ENCODE measurements at regions not wholly inside any gene's neighbourhood (a gene's known extent, or its start where the extent isn't known, plus 50 kb on each side); places are given as distances from the start of the nearest gene placed in this dataset.

DNA sequence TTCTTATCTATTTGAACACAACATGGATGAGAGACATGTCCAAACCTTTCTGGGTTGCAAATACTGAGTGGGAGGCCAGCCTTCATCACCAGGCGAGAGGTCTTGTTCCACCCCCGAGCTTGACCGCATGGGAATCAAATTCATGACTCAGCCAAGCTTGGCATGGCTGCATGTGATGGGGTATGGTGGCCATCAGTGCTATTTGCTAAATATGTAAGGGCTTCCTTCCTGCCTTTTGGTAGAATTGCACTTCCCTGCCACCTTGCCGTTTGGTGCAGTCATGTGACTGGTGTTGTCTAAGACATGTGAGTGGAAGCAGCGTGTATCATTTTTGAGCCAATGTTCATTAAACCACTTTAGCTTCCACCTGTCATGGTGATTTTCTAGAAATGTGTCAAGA, 508.9 kb upstream of the SULF2 start:
- H3K27me3 ChIP-seq (ENCODE audit: insufficient read depth, low read length) = no peaks in the 10 kb centered on the region
- no peak overlapping the region for H3K9ac ChIP-seq (ENCODE audit: low read depth, low read length)
- peaks cover 58% of the 10 kb centered on the region for H3K4me1 ChIP-seq (ENCODE audit: insufficient read depth, low read length)
- no peak overlapping the region for H3K4me3 ChIP-seq (ENCODE audit: low read length)
- WGBS = 88% methylated on average over 5 of the region's 5 CpGs
- no peaks in the 10 kb centered on the region; the same call in none of the 2 replicates for H3K9me3 ChIP-seq (ENCODE audit: insufficient read depth, low read depth, low read length)
- 0 out of 2 replicates have a peak overlapping the region, but pooled peaks have one; percentile 85 for H3K27ac ChIP-seq (ENCODE audit: low read depth, low read length)
- H3K36me3 ChIP-seq (ENCODE audit: insufficient read depth, low read length) = no peaks in the 10 kb centered on the region

DNA sequence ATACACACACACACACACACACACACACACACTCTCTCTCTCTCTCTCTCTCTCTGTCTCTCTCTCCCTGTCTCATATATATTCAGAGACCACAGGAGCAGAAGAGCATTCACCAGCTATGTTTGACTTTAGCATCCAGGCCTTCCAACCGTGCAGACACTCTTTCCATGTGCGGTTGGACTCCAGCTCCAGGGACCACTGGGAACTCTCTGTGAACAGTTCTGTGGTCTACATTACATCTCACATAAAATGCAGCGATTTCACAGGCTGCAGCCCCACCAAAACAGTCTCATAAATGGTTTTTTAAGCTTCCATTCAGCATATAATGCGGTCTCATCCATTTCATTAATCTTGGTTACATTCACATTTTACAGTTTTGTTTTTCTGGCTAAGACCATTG, 508.4 kb upstream of the SULF2 start:
- no peak overlapping the region for H3K4me3 ChIP-seq (ENCODE audit: low read length)
- 83% methylated on average over 4 of the region's 4 CpGs for WGBS
- no peaks in the 10 kb centered on the region for H3K36me3 ChIP-seq (ENCODE audit: insufficient read depth, low read length)
- H3K27ac ChIP-seq (ENCODE audit: low read depth, low read length) = no peak overlapping the region
- no peak overlapping the region for H3K9ac ChIP-seq (ENCODE audit: low read depth, low read length)
- H3K27me3 ChIP-seq (ENCODE audit: insufficient read depth, low read length) = no peaks in the 10 kb centered on the region
- H3K9me3 ChIP-seq (ENCODE audit: insufficient read depth, low read depth, low read length) = no peaks in the 10 kb centered on the region; the same call in none of the 2 replicates
- H3K4me1 ChIP-seq (ENCODE audit: insufficient read depth, low read length) = peaks cover 58% of the 10 kb centered on the region

DNA sequence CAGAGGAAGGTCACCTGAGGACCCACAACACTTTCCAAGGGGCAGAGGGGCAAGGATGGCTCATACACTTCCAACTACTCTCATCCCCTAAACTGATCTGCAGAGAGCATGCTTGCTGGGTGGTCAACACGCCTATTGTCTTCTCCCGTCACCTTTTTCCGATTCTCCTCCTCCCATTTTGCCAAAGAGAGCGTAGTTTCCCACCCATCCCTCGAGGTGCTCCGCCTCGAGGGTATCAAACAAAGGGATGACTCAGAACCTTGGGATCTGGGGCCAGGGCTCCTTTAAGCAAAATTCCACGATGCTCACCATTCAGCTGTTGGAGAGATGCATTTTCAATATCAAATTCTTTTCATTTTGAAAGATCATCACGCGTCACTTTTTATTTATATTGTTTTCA, 507.5 kb upstream of the SULF2 start:
- Histone ChIP-seq H3K27me3 (ENCODE audit: insufficient read depth, low read length) (no peaks in the 10 kb centered on the region), H3K9ac (ENCODE audit: low read depth, low read length) (no peak overlapping the region), H3K27ac (ENCODE audit: low read depth, low read length) (peak overlapping the region; percentile 69; the same call in 1 of the 2 replicates), H3K36me3 (ENCODE audit: insufficient read depth, low read length) (no peaks in the 10 kb centered on the region), H3K4me3 (ENCODE audit: low read length) (no peak overlapping the region), H3K9me3 (ENCODE audit: insufficient read depth, low read depth, low read length) (no peaks in the 10 kb centered on the region; the same call in none of the 2 replicates), H3K4me1 (ENCODE audit: insufficient read depth, low read length) (peaks cover 58% of the 10 kb centered on the region)
- WGBS = 18% methylated on average over 8 of the region's 10 CpGs

DNA sequence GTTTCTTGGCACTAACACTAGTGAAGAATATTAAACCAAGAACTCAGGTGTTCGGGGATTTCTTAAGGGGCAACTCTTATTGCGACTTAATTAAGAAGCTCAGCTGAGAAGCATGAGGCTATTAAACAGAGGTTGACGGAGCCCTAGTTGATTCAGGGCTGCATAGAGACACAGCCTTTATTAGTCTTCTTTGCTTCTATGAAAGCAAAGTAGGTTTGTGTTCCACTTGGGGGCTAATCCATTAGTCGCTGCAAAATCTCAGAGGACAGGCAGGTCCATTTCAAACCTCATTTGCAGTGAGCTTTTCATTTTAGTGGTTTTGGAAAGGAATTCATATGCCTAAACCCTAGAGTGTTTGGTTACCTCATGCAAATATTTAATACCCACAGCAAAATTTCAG, 506.6 kb upstream of the SULF2 start:
- Histone ChIP-seq H3K4me3 (ENCODE audit: low read length) (no peak overlapping the region), H3K4me1 (ENCODE audit: insufficient read depth, low read length) (peaks cover 59% of the 10 kb centered on the region), H3K9ac (ENCODE audit: low read depth, low read length) (no peak overlapping the region), H3K27ac (ENCODE audit: low read depth, low read length) (peak overlapping the region; percentile 69), H3K27me3 (ENCODE audit: insufficient read depth, low read length) (no peaks in the 10 kb centered on the region), H3K36me3 (ENCODE audit: insufficient read depth, low read length) (no peaks in the 10 kb centered on the region), H3K9me3 (ENCODE audit: insufficient read depth, low read depth, low read length) (no peaks in the 10 kb centered on the region)
- 80% methylated on average over 4 of the region's 4 CpGs for WGBS

DNA sequence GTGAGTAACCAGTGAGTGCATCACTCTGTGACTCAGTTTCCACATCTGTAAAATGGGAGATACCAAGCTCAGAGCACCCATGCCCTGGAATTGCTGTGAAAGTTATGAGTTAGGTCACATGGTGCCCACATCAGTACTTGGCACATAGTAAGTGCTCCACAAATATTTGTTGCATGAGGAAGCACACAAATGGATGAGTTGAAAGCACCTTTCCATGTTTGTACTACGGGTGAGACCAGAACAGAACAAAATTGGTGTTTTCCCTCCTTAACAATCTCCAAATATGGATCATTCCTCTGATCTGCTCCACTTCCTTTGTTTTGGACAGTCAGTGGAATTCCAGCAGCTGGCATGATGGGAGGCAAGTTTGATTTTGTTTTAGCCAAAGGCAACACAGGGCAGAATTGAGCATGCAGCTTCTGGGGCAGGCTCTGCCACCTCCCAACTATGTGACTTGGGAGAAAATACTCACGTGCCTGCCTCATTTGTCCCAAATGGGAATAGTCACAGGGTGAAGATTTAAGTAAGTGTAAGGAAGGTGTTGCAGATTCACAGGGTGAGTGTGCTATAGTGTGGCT, 503.7 kb upstream of the SULF2 start:
- Histone ChIP-seq H3K4me3 (ENCODE audit: low read length) (no peak overlapping the region), H3K27ac (ENCODE audit: low read depth, low read length) (no peak overlapping the region), H3K9ac (ENCODE audit: low read depth, low read length) (no peak overlapping the region), H3K9me3 (ENCODE audit: insufficient read depth, low read depth, low read length) (no peaks in the 10 kb centered on the region), H3K36me3 (ENCODE audit: insufficient read depth, low read length) (no peaks in the 10 kb centered on the region), H3K4me1 (ENCODE audit: insufficient read depth, low read length) (peaks cover 46% of the 10 kb centered on the region), H3K27me3 (ENCODE audit: insufficient read depth, low read length) (no peaks in the 10 kb centered on the region)
- 90% methylated on average over 2 of the region's 2 CpGs for WGBS

DNA sequence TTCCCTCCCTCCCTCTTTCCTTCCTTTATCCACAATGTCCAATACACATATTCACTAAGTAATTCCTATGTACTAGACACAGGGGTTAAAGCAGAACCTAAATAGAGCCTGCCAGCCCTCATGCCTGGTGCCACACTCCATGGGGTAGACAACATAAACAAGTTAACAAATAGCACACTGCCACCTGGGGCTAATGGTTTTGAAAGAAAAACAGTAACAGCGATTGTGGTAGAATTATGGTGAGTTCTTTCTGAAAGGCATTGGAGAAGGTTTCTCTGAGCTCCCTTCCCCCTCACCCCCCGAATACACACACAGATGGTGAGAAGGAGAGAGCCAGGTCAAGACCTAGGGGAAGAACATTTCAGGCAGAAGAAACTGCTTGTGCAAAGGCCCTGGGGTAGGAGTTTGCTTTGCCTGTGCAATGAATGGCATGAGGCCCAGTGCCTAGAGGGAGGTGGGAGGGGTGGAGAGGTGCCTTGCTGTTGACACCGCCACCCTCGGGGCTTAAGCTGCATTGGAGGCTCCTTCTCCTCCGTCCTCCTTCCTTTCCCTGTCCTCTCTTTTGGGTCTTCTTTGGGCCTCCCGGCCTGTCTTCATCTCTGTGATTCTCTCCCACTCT, 502.4 kb upstream of the SULF2 start:
- Histone ChIP-seq H3K9ac (ENCODE audit: low read depth, low read length) (no peak overlapping the region), H3K27ac (ENCODE audit: low read depth, low read length) (no peak overlapping the region), H3K9me3 (ENCODE audit: insufficient read depth, low read depth, low read length) (no peaks in the 10 kb centered on the region), H3K36me3 (ENCODE audit: insufficient read depth, low read length) (no peaks in the 10 kb centered on the region), H3K4me1 (ENCODE audit: insufficient read depth, low read length) (peaks cover 33% of the 10 kb centered on the region), H3K27me3 (ENCODE audit: insufficient read depth, low read length) (no peaks in the 10 kb centered on the region), H3K4me3 (ENCODE audit: low read length) (no peak overlapping the region)
- WGBS = 95% methylated on average over 4 of the region's 6 CpGs

DNA sequence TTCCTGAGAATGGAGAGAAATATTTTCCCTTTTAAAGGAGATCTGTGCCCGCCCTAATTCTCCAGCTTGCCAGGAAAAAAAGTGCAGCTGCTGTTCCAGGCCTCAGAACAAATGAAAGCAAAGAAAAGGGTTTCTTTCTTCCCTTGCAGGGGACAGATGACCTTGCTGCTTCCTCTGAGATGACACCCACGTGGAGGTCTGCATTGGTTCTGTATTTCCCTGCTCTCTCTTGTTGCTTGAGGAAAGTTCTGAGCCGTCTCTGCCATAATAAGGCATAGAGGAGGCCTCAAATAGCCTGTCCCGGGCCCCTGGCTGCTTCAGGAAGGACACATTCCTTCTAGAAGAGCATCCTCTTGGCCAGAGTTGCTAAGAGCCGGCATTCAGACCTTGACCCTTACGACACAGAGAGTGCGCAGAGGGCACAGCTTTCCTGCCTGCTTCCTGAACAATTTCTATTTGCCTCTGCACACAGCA, 501.8 kb upstream of the SULF2 start:
- Histone ChIP-seq H3K36me3 (ENCODE audit: insufficient read depth, low read length) (no peaks in the 10 kb centered on the region), H3K27me3 (ENCODE audit: insufficient read depth, low read length) (no peaks in the 10 kb centered on the region), H3K27ac (ENCODE audit: low read depth, low read length) (no peak overlapping the region), H3K4me1 (ENCODE audit: insufficient read depth, low read length) (peaks cover 27% of the 10 kb centered on the region), H3K9me3 (ENCODE audit: insufficient read depth, low read depth, low read length) (no peaks in the 10 kb centered on the region), H3K4me3 (ENCODE audit: low read length) (no peak overlapping the region), H3K9ac (ENCODE audit: low read depth, low read length) (no peak overlapping the region)
- WGBS = 74% methylated on average over 7 of the region's 7 CpGs

DNA sequence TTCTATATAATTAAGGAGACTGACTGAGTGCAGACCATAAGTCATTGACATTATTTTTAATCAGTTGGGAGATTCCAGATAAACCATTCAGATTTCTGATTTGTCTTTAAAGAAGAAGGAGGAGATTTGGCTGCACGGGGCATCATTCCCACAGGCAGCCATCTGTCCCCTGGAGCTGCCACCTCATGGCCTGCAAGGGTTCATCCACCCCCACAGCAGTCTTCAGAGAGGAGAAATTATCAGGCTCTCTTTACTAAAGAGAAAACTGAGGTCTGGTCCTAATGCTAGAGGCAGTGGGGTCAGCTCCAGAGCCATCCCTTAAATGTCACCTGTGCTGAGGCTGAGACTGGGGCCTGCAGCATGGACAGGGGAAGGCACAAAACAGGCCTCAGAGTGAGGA, 501.3 kb upstream of the SULF2 start:
- Histone ChIP-seq H3K4me3 (ENCODE audit: low read length) (no peak overlapping the region), H3K9ac (ENCODE audit: low read depth, low read length) (no peak overlapping the region), H3K9me3 (ENCODE audit: insufficient read depth, low read depth, low read length) (no peaks in the 10 kb centered on the region), H3K4me1 (ENCODE audit: insufficient read depth, low read length) (peaks cover 23% of the 10 kb centered on the region), H3K27me3 (ENCODE audit: insufficient read depth, low read length) (no peaks in the 10 kb centered on the region), H3K36me3 (ENCODE audit: insufficient read depth, low read length) (no peaks in the 10 kb centered on the region), H3K27ac (ENCODE audit: low read depth, low read length) (no peak overlapping the region)
- WGBS = 67% methylated on average over 1 of the region's 1 CpG

DNA sequence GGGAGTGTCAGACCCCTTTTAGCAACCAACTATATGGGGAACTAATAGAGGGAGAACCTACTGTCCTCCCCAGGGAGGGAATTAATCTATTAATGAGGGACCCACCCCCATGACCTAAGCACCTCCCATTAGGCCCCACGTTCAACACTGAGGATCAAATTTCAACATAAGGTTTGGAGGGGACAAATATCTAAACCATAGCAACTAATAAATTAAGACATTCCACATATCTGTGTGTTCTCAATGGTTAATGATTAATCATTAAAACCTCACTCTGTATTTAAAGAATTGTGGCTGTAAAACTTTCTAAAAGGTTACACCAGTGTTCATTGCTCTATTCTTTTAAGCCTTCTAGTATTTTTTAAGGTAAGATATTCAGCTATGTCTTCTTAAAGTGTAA, 500.4 kb upstream of the SULF2 start:
- Histone ChIP-seq H3K27ac (ENCODE audit: low read depth, low read length) (no peak overlapping the region), H3K4me1 (ENCODE audit: insufficient read depth, low read length) (peaks cover 16% of the 10 kb centered on the region), H3K4me3 (ENCODE audit: low read length) (no peak overlapping the region), H3K9me3 (ENCODE audit: insufficient read depth, low read depth, low read length) (no peaks in the 10 kb centered on the region), H3K27me3 (ENCODE audit: insufficient read depth, low read length) (no peaks in the 10 kb centered on the region), H3K36me3 (ENCODE audit: insufficient read depth, low read length) (no peaks in the 10 kb centered on the region), H3K9ac (ENCODE audit: low read depth, low read length) (no peak overlapping the region)
- no CpG with 5 or more reads among the region's 1 CpG for WGBS

DNA sequence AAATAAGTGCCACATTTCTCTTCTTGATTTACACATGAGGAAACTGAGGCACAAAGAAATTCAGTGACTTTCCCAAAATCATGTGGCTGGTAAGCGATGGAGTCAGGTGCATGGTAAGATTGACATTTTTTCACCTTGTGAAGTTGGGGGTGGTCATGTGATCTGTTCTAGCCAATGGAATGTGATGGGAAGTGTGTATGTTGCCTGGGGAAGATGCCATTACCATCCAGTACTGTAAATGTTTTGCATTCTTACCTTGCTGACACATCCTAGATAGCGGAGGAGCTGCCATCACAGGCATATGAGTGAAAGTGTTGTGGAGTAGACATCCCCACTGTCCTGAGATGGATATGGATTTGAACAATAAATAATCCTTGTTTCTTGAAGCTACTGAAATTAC, 499.6 kb upstream of the SULF2 start:
- H3K27ac ChIP-seq (ENCODE audit: low read depth, low read length) = no peak overlapping the region
- H3K4me1 ChIP-seq (ENCODE audit: insufficient read depth, low read length) = peaks cover 14% of the 10 kb centered on the region
- no peak overlapping the region for H3K4me3 ChIP-seq (ENCODE audit: low read length)
- H3K27me3 ChIP-seq (ENCODE audit: insufficient read depth, low read length) = no peaks in the 10 kb centered on the region
- 90% methylated on average over 2 of the region's 2 CpGs for WGBS
- no peaks in the 10 kb centered on the region for H3K9me3 ChIP-seq (ENCODE audit: insufficient read depth, low read depth, low read length)
- H3K9ac ChIP-seq (ENCODE audit: low read depth, low read length) = no peak overlapping the region
- no peaks in the 10 kb centered on the region for H3K36me3 ChIP-seq (ENCODE audit: insufficient read depth, low read length)

DNA sequence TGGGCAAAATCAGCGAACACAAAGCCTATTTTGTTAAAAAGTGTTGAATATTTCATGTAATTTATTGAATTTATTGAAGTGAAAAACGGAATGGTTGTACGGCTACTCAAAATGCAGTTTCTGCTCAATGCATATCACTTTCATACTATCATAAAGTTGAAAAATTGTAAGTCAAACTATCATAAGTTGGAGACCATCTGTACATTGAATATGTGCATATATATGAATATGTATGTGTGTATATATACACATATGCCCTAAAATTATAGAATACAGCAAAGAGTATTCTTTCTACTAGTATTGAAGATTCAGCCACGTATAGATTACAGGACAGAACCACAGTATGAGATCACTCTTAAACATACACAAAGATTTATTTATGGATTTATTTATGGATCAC, 499.0 kb upstream of the SULF2 start:
- H3K4me1 ChIP-seq (ENCODE audit: insufficient read depth, low read length) = peaks cover 14% of the 10 kb centered on the region
- no peaks in the 10 kb centered on the region for H3K27me3 ChIP-seq (ENCODE audit: insufficient read depth, low read length)
- 97% methylated on average over 3 of the region's 4 CpGs for WGBS
- no peaks in the 10 kb centered on the region for H3K36me3 ChIP-seq (ENCODE audit: insufficient read depth, low read length)
- no peak overlapping the region for H3K4me3 ChIP-seq (ENCODE audit: low read length)
- H3K9me3 ChIP-seq (ENCODE audit: insufficient read depth, low read depth, low read length) = no peaks in the 10 kb centered on the region
- no peak overlapping the region for H3K9ac ChIP-seq (ENCODE audit: low read depth, low read length)
- no peak overlapping the region for H3K27ac ChIP-seq (ENCODE audit: low read depth, low read length)
